ENCODE measurements at regions not wholly inside any gene's neighbourhood (a gene's known extent, or its start where the extent isn't known, plus 50 kb on each side); places are given as distances from the start of the nearest gene placed in this dataset.
"Not testable (repeated sequence)": the region's sequence is repeated elsewhere in the genome, so short reads cannot be mapped to it uniquely, and the experiment has no call there.

GRCh38 chr7:94303118-94303517 lies 91.6 kb upstream of the COL1A2 start:
- DNase-seq (ENCODE audit: low read depth in 4 of 4, low spot score in 3 of 4), result no peak

- DNase-seq (ENCODE audit: low read depth in 4 of 4, low spot score in 3 of 4), result peak in 3 of 4 donors; percentile 51 to 72 (median 71)
Measured at GRCh38 chr7:94303695-94304094, 91.0 kb upstream of the COL1A2 start.

GRCh38 chr7:94304878-94305277 lies 89.8 kb upstream of the COL1A2 start:
- no peak for DNase-seq (ENCODE audit: low read depth in 4 of 4, low spot score in 3 of 4)

- no peak for DNase-seq (ENCODE audit: low read depth in 4 of 4, low spot score in 3 of 4)
Measured at GRCh38 chr7:94305836-94306235, 88.9 kb upstream of the COL1A2 start.

GRCh38 chr7:94307399-94308048 lies 87.2 kb upstream of the COL1A2 start:
- DNase-seq (ENCODE audit: low read depth in 4 of 4, low spot score in 3 of 4), result no peak

- DNase-seq (ENCODE audit: low read depth in 4 of 4, low spot score in 3 of 4), result no peak
Measured at GRCh38 chr7:94311515-94311914, 83.2 kb upstream of the COL1A2 start.

GRCh38 chr7:94313926-94314325 lies 80.8 kb upstream of the COL1A2 start:
- DNase-seq (ENCODE audit: low read depth in 4 of 4, low spot score in 3 of 4), result no peak

GRCh38 chr7:94314413-94315410 lies 80.0 kb upstream of the COL1A2 start:
- DNase-seq (ENCODE audit: low read depth in 4 of 4, low spot score in 3 of 4), result no peak

- not testable (repeated sequence) for DNase-seq (ENCODE audit: low read depth in 4 of 4, low spot score in 3 of 4)
Measured at GRCh38 chr7:94321138-94321537, 73.6 kb upstream of the COL1A2 start.

- no peak for DNase-seq (ENCODE audit: low read depth in 4 of 4, low spot score in 3 of 4)
Measured at GRCh38 chr7:94323844-94324243, 70.9 kb upstream of the COL1A2 start.

- no peak for DNase-seq (ENCODE audit: low read depth in 4 of 4, low spot score in 3 of 4)
Measured at GRCh38 chr7:94324380-94325121, 70.1 kb upstream of the COL1A2 start.

- no peak for DNase-seq (ENCODE audit: low read depth in 4 of 4, low spot score in 3 of 4)
Measured at GRCh38 chr7:94325122-94325475, 69.6 kb upstream of the COL1A2 start.

- DNase-seq (ENCODE audit: low read depth in 4 of 4, low spot score in 3 of 4), result no peak
Measured at GRCh38 chr7:94330269-94331020, 64.2 kb upstream of the COL1A2 start.

GRCh38 chr7:94332571-94332970 lies 62.1 kb upstream of the COL1A2 start:
- no peak for DNase-seq (ENCODE audit: low read depth in 4 of 4, low spot score in 3 of 4)

- DNase-seq (ENCODE audit: low read depth in 4 of 4, low spot score in 3 of 4), result no peak
Measured at GRCh38 chr7:94333810-94334209, 60.9 kb upstream of the COL1A2 start.

- DNase-seq (ENCODE audit: low read depth in 4 of 4, low spot score in 3 of 4), result no peak
Measured at GRCh38 chr7:94335586-94335985, 59.1 kb upstream of the COL1A2 start.

GRCh38 chr7:94336009-94336408 lies 58.7 kb upstream of the COL1A2 start:
- no peak for DNase-seq (ENCODE audit: low read depth in 4 of 4, low spot score in 3 of 4)

- DNase-seq (ENCODE audit: low read depth in 4 of 4, low spot score in 3 of 4), result no peak
Measured at GRCh38 chr7:94338921-94339371, 55.7 kb upstream of the COL1A2 start.

GRCh38 chr7:94344826-94345225 lies 49.9 kb upstream of the COL1A2 start:
- no peak for DNase-seq (ENCODE audit: low read depth in 4 of 4, low spot score in 3 of 4)

All from left renal pelvis (tissue), 4 donors.